GM11168 (cell line): ENCODE measurements at regions not wholly inside any gene's neighbourhood (a gene's known extent, or its start where the extent isn't known, plus 50 kb on each side); places are given as distances from the start of the nearest gene placed in this dataset.
"Not testable (repeated sequence)": the region's sequence is repeated elsewhere in the genome, so short reads cannot be mapped to it uniquely, and the experiment has no call there.

ENCODE experiments used
- in situ Hi-C: fragments of 300-500 bp; cut with MboI; formaldehyde crosslinking; loops from one replicate; pipeline ENCODE4 v1.12.0; 2022; ENCODE audit warnings: low sequenced_read_pairs; ENCODE audit not compliant: unreplicated experiment

DNA sequence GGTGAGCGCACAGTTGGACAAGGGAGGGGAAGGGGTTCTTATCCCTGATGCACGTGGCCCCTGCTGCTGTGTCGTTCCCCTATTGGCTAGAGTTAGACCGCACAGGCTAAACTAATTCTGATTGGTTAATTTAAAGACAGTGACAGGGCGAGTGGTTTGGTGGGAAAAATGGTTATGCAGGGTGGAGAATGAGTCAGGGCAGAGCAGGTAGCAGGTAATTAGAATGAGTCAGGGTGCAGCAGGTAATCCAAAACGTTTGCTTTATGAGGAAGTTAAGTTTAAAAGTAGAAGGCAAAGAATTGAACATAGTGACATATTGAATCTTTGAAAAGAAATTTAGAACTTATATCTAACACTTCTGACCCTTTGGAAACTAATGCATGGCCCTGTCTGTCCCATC is 240.5 kb downstream of the NUAK1 start:
- in situ Hi-C loops: not testable (repeated sequence)

DNA sequence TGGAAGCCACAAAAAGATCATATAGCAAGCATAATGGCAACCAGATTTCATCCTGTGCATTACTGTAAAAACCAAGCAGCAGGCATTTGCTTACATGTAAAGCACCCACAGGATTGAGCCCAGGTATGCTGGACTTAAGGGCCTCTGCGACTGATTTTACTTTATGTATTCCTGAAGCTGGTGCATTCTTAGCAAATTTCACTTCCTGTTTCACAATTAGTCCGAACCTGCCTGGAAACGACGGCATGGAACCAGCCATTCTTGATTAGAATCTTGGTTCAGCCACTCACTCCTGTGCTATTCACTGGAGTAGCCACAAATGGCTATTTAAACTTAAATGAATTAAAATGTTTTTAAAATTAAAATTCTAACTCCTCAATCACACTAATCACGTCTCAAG is 239.2 kb downstream of the NUAK1 start:
- in situ Hi-C loops: no loop called here

DNA sequence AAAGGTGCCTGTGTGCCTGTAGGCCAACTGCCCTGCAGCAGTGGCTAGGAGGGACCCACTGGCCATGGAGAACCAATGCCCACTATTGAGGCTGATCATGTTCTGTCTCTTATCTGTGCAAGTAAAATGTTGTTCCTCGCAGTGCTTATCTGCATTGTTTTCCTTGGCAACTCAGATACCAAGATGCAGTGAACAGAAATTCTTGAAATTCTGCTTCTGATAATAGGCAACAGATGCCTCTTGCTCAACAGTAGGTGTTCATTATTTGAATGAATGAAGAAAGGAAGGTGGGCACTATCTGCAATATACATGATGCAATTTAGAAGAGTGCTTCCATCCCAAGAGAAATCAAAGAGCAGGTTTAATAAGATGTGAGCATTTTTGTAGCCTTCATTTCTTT is 232.2 kb downstream of the NUAK1 start:
- in situ Hi-C loops: no loop called here

DNA sequence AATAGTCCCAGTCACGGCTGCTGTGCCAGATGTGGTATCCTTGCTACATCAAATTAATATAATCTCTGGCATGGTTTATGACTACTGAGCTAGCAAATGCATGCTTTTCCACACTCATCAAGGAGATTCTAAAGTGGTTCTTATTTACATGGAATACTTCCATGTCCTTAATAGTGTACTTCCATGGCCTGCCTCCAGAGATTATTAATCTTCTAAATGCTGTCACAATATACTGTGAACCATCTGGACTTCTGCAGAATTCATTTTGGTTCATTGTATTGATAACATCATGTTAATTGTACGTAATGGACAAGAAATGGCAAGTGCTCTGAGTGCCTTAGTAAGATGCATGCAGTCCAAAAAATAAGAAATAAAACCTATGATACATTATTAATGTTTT is 230.8 kb downstream of the NUAK1 start:
- in situ Hi-C loops: no loop called here

DNA sequence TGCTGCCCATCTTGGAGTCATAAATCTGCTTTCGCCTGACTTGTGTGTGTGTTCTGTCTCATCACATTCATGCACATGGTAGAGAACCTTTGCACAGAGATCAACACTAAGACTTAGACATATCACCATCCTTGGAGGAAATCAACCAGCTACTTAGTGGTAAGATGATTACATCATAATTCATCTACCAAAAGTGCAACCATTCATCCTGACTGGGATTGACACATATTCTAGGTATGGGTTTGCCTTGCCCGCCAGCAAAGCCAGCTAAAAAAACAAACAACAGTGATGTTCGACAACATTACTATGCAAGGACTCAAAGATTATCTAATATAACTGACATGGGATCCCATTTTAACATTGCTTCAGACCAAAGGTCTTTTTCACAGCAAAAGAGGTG is 228.7 kb downstream of the NUAK1 start:
- in situ Hi-C loops: no loop called here

DNA sequence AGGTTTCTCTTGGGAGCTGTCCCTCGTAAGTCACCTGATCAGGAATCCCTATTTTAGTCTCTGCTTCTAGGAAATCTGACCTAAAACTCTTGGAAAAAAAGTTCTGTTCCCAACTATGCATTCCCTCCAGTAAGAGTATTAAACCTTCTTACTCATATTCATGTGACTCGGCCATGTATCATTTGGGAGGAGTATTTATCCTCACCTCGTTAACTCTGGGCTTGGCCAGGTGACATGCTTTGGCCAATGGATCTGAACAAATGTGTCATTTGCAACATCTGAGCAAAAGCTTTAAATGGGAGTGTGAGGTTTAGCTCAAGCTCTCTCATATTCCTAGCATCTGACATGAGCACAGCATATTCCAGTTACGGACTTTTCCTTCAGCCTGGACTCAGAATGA is 226.8 kb downstream of the NUAK1 start:
- in situ Hi-C loops: no loop called here

DNA sequence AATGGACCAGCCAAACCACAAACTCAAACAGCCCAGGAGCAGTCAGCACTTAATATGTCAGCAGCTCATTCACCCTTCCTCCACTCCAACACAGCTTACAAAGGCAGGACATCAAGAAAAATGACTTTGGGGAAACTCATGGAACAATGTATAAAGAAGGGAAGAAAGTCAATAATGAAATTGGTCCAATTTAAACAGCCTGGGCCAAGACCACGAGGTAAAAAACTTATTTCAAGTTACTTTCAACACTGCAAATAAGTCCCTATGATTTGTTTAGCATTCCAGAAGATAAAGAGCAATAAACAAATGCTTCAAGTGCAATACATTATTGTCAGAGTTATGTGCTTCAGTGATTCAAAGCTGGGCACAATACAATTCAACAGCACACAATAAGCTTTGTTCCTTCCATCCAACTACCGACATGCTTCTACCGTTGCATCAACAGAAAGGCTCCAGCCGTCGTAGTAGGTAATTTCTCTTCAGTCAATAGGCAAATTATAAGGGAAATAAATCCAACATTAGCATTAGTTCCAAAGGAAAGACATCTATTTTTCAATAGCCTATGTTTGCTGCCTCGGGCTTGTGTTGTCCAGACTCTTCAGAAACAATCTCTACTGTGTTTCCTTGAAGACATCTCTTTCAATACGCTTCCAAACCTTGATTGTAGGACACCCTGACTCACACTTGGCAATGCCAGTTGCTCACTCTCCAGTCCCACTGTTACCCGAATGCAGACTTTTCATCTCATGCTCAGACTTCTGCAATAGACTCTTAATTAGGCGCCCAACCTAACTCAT is 225.7 kb downstream of the NUAK1 start:
- in situ Hi-C loops: no loop called here

DNA sequence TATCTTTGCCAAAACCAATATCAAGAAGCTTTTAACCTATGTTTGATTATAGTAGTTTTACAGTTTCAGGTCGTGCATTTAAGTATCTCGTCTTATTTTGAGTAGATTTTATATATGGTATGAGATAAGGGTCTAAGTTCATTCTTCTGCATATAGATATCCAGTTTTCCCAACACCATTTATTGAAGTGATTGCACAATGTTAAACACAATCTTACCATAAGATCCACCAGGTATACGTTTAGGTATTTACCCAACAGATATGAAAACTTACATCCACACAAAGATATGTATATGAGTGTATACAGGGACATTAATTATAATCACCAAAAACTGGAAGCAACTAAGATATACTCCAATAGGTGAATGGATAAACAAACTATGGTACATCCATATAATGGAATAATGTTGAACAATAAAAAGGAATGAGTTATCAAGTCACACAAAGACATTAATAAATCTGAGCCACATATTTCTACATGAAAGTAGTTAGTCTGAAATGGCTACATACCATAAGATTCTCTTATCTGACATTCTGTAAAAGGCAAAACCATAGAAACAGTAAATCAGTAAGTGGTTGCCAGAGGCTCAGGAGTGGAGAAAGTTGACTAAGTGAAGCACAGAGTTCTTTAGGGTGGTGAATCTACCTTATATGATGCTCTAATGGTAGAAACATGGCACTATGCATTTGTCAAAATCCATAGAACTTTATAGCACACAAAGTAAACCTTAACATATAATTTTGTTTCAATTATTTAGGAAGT is 222.6 kb downstream of the NUAK1 start:
- in situ Hi-C loops: no loop called here

DNA sequence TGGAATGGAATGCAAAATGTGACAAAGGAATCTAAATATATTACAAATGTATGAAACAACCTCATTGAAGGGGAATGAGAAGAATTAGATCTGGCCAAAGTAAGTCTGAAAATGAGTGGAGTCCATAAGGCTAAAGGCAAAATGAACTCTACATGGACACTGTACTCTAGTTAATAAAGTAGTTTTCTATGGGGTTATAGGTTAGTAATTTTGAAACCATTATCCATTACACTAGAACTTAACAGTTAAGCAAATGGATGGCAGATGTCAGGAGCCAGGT is 222.1 kb downstream of the NUAK1 start:
- in situ Hi-C loops: no loop called here

DNA sequence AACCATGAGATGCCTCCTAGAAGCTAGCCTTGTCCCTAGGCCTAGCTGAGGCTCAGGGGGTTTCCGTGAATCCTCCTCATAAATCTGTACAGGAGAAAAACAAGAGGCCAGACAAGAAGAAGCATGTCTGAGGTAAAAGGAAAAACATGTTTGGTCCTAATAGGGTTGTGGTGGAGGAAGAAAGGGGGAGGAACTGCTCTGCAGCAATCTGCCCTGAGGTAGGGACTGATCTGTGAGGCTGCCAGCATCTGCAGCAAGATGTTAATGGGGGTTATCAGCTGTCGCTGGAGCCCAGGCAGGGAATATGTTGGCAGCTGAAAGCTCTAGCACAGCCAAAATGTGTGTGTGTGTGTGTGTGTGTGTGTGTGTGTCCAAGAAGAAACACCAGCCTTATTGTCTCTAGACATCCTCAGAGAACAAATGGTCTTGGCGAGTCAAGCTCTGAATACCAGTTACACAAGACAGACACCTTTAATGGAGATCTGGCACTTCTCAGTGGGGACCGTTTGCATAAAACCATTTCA is 218.5 kb downstream of the NUAK1 start:
- in situ Hi-C loops: no loop called here

DNA sequence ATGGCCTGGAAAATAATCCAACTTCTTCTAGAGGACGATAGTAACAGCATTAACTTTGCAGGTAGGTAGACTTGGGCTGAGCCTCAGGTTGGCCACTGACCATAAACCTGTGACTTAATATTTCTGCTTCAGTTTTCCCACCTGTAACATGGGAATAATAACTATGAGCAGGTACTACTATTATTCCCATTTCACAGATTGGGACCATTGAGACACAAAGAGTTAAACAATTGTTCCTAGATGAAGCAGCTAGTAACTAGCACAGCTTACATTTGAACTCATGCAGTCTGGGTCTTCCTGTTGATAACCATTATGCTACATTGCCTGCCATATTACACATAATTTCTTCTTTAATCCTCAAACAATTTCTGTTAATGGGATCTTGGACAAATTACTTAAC is 217.7 kb downstream of the NUAK1 start:
- in situ Hi-C loops: no loop called here

DNA sequence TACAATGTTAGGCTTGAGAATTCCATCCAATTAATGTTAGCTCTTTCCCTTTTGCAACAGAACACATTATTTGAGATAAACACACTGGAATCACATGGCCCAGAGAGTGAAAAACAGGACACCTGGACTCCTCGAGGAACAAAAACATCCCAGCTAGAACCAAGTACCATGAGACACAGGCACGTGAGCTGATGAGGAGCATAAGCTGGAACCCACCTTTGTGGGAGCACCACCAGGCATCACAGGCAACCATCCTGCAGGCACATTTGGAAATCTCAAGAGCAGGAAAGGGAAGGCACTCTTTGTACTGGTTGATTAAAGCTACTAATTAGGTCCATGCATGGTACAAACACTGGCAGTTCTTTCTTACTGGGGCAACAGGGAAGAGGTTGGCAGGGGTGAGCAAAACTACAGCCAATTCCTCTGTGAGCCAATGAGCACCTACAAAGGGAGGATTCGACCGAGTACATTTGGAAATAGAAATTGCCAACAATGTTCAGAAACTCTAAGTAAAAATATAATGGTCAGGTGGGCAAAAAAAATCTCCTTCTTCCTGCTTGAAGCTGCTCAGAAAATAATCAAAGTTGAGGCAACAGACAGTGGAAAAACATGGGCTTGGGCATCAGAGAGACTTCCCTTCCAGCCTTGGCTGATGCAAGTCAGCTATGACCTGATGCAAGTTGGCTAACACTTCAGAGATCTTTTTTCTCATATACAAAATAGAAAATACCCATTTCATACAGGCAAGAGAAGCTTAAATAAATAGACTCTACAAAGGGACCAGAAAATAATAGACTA is 216.7 kb downstream of the NUAK1 start:
- in situ Hi-C loops: no loop called here

DNA sequence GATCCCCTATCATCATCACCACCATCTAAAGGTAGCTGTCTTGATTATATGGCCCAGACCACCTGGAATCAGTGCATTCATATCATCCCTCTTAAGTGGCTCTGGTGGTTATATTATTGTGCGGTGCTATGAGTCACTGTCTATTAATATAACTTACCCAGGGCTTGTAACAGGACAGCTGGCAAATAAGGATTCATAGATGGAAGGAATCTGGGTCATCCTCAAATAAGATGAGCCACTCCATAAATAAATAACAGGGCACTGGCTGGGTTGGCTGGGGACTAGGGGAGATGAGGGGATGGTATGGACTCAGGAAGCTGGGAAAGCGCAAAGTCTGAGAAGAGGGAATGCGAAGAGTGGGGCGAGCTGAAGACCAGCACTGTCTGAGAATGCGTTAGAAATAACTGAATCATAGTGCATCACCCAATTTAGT is 216.1 kb downstream of the NUAK1 start:
- in situ Hi-C loops: no loop called here

DNA sequence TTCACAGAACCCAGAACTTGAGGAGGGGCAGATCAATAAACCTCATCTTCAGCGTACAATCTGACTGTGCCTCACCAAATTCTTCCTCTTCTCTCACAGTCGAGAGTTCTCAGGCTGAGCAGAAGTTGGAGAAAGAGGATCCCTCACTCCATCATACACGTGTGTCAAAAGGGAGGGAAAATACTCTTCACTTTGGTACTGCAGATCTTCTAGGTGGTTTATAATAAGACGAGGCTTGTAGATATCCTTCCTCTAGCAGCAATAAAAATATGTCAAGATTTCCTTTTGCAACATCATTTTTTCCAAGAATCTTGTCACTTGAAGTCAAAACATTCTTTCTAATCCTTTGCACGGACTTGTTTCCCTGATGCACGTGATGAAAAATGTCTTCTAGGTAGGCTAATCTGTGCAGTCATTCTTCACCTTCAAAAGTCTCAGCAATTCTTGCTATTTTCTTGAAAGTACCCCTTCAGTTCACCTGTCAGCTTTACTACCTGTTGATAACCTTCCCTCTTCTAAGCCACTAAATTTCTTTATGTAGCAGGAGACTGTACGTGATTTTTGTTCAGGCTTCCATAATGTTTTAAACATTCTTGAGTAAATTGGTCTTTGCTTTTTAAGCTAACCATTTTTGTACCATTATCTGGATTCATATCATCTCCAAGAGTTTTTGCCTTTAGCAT is 214.1 kb downstream of the NUAK1 start:
- in situ Hi-C loops: no loop called here

DNA sequence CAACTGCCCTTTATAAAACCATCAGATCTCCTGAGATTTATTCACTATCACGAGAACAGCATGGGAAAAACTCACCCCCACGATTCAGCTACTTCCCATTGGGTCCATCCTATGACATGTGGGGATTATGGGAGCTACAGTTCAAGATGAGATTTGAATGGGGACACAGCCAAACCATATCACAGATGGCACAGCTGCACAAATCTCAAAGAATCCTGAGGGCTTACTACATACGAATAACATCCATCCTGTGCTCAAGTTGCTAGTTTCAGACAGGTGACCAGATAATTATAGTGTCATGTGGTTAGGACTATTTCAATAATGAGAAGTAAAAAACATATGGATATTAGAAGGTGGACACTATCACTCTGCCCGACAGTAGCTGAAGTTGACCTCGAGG is 211.2 kb downstream of the NUAK1 start:
- in situ Hi-C loops: no loop called here

DNA sequence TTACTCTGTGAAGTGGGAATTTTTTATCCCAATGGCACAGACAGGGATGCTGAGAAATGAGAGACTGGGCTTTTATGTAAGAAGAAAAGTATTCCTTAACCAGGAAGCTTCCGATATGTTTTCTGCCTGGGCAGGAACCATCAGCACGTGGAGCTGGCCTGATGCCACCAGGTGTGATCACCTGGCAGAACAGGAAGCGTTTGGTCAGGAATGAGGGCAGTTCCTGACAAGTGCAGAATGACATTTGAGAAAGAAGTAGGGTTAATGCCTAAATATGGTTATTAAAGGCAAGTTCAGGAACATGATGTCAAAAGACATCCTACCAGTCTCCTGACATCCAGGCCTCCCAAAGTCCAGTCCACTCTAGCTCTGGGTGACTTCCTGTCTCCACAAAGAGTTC is 210.3 kb downstream of the NUAK1 start:
- in situ Hi-C loops: no loop called here

DNA sequence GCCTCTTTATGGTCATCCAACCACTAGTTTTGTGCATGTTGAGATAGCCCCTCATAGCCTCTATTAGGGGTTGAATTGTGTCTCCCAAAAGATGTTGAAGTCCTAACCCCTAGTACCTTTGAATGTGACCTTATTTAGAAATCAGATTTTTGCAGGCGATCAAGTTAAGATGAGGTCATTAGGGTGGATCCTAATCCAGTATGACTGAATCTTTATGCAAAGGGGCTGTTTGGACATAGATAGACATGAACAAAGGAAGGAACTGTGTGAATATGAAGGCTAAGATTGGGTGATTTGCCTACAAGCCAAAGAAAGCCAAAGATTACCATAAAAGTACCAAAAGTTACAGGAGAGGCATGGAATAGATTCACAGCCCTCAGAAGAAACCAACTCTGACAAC is 209.6 kb downstream of the NUAK1 start:
- in situ Hi-C loops: no loop called here

DNA sequence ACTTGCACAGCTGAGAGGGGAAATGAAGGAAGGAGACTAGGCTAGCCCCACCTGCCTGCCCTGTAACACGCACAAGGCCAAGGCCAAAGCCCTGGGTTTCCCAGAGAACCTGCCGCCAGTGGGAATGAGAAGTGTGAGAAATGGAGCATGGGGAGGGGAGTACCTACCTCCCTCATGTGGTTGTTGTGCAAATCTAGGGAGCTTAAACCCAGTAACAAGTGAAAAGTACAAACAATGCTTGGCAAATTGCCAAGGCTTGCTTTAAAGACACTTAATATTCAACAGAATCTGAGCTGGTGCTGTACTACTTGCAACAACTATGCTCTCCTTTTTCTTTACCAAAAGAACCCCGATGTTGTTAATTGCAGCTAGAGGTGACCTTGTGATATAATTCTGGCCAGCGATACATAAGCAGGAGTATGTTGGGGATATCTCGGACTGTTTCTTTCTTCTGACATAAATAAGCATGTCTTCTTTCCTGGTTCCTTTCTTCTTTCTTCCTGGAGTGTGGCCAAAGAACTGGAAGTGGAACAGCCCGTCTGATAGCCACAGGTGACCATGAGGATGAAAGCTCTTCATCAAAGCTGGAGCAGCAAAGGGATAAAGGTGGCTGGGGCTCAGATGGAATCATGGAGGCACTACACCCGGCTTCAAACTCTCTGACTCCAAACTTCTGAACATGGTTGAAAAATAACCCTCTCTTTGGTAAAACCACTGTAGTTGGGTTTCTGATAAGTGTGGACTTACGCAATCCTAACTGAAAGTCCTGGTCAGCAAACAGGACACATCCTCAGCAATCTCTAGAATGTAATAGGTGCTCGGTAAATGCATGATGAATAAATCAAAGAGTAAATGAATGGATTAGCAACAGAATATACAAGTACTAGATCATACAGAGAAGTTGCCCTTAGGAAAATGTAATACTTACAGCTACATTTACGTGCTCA is 207.9 kb downstream of the NUAK1 start:
- in situ Hi-C loops: no loop called here

DNA sequence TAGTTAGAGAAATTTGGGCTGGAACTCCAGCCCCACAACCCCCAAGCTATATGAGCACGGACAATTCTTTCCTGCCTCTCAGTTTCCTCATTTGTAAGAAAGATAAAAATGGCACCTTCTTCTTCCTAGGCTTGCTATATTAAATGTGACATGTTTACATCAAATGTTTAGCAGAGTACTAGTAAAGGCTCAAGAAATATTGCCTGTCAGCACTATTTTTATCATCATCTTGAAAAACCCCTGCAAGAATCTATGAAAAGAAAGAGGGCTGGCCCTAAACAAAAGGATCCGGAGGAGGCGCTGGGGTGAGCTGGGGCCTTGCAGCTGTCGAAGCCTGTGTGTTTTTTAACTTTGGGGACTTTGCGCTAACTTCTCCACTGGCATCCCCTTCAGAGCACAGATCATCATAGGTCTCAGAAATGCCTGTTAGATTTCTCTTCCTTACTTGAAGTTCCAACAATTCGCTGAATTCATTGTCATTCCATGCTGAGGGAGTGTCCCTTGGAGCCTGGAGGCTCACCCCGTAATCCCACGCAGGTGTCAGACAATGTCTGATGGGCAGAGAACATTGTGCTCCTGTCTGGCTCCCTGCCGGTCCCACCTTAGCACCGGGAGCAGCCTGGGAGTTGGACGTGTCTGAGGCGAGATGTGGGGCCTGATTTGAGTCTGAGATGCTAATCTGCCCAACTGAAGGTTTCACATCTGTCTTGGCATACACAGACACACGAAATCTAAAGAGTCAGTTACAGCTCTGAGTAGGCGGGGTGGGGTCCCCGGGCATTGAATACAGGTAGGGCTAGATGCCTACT is 206.8 kb downstream of the NUAK1 start:
- in situ Hi-C loops: no loop called here
